Cortex of kidney (tissue), 1 donor: ENCODE measurements at regions not wholly inside any gene's neighbourhood (a gene's known extent, or its start where the extent isn't known, plus 50 kb on each side); places are given as distances from the start of the nearest gene placed in this dataset.
"Not testable (repeated sequence)": the region's sequence is repeated elsewhere in the genome, so short reads cannot be mapped to it uniquely, and the experiment has no call there.

Experiments used
- DNase-seq: peaks from one replicate; lab custom pipeline; 2025; lab: John Stamatoyannopoulos, UW

DNA sequence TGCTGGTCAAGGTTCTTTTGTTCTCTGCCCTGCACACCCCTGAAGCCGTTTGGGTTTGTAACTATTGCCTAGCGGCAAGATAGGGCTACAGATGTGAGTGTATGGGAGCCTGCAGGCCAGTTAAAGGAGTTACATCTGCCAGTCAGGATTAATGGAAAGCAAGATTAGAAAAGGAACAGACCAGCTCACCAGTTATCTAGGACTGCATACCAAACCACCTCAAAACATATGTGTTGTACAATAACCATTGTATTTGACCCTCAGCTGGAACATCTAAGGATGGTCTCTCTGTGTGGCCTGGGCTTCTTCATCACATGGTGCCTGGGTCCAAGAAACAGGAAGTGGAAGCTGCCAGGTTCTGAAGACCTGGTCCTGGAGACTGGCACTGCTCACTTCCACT is 52.5 kb upstream of the FBXO28 start:
- no peak for DNase-seq

DNA sequence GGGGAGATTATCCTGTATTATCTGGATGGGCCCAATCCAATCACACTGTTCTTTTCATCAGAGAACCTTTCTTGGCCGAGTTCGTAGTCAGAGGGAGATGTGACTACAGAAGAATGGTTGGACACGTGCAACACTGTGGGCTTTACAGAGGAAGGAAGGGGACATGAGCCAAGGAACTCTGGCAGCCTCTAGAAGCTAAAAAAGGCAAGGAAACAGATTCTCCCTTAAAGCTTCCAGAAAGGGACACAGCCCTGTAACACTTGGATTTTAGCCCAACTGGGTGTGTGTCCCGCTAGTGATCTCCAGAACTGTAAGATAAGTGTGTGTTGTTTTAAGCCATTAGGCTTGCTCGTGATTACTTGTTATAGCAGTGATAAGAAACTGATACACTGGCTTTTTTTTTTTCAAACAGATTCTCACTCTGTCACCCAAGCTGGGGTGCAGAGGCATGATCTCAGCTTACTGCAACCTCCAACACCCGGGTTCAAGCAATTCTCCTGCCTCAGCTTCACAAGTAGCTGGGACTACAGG is 53.9 kb upstream of the FBXO28 start:
- DNase-seq: no peak

DNA sequence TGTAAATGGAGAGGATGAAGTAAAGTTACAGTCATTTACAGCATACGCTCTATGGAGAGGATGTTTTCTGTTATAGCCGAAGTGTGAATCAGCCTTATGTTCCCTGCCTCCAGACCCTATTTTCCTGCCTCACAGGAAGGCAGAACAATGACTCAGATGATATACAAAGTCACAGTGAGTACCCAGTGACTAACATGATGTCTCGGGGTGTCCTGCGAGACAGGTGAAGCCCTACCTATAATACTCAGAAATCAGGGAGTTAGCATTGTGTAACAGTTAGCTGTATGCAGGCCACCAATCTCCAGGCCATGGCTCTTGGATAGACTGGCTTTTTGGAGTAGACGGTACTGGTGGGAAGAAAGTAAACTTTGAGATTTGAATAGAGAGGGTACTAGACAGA is 55.6 kb upstream of the FBXO28 start:
- DNase-seq: no peak

DNA sequence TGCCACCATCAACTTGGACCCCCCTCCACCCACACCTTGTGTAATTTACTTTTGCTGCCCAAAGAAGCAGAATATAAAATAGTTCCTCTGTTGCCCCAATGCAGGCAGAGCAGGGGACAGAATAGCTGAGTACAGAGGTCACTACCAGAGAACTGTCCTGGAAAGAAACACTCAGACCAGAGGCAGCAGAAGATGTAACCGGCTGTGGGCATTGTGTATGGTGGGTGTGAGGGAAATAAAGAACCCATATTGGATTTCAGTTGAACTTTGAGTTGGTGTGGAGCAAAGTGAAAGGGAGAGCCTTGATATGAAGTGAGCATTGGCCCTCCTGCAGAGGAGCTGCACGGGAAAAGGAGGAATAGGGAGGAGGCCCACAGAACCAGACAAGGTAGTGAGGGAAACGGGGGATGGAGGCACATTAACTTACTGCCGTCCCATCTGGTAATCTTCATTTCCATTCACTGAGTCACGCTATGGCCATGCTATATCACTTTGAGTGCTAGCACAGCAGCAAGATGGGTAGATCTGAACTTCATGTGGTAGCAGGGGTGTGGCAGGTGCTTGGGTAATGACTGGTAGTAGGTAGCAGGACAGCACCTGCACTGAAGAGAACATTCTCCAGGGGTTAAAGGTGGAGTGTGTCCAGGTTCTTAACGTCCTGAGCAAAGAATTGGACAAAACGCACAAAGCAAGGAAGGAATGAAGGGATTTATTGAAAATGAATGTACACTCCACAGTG is 56.3 kb upstream of the FBXO28 start:
- DNase-seq: no peak

DNA sequence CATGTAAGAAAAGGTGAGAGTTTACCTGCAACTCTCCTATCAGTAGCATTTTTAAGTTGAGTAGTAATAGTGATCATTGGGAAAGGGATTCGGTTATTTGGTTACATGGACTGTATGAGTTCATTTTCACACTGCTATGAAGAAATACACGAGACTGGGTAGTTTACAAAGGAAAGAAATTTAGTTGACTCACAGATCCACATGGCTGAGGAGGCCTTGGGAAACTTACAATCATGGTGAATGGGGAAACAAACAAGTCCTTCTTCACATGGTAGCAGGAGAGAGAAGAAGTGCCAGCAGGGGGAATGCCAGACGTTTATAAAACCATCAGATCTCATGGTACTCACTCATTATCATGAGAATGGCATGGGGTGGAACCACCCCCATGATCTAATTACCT is 59.3 kb upstream of the FBXO28 start:
- no peak for DNase-seq

DNA sequence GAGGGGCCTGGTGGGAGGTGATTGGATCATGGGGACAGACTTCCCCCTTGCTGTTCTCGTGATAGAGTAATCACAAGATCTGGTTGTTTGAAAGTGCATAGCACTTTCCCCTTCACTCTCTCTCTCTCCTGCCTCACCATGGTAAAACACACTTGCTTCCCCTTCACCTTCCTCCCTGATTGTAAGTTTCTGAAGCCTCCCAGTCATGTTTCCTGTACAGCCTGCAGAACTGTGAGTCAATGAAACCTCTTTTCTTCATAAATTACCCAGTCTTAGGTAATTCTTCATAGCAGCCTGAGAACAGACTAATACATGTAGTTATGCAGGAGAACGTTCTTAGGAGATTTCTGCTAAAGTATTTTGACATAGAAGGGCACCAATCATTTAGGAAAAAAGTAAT is 59.9 kb upstream of the FBXO28 start:
- no peak for DNase-seq

DNA sequence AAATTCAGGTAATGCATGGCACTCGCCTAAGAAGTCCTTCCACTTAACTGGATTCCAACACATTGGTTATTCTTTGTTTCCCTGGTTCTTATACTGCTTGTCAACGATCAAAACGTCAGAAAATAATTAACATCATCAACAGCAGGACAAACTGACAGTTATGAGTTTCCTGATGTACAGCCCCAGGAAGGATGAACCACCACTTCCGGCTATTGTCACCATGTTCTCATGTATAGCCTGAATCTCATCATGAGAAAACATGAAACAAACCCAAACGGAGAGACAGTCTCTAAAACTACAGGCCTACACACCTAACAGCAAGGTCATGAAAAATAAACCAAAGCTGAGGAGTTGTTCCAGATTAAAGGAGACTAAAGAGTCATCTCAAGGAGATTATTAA is 60.5 kb upstream of the FBXO28 start:
- no peak for DNase-seq

DNA sequence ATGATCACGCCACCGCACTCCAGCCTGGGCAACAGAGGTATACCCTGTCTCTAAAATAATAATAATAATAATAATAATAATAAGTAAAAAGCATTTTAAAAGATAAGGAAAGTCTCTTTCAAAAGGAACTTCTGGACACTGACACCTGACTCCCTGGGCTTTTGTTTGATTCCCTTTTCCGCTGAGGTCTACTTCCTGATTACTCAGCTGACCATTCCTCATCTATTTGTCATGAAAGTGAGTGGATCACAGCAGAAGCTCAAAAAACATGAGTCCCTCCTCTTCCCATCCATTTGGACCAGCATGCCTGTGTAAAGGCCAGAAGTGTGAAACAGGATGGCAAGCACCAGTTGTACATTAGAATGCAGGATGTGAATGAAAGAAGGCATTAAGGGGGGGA is 61.1 kb upstream of the FBXO28 start:
- DNase-seq: no peak

DNA sequence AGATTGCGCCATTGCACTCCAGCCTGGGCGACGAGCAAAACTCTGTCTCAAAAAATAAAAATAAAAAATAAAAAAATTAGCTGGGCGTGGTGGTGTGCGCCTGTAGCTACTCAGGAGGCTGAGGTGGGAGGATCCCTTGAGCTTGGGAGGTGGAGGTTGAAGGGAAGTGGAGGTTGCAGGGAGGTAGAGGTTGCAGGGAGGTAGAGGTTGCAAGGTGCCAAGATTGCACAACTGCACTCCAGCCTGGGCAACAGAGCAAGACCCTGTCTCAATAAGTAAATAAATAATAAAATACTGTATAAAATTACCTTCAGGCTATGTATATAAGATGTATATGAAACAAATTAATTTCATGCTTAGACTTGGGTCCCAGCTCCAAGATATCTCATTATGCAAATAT is 62.1 kb upstream of the FBXO28 start:
- DNase-seq: not testable (repeated sequence)

DNA sequence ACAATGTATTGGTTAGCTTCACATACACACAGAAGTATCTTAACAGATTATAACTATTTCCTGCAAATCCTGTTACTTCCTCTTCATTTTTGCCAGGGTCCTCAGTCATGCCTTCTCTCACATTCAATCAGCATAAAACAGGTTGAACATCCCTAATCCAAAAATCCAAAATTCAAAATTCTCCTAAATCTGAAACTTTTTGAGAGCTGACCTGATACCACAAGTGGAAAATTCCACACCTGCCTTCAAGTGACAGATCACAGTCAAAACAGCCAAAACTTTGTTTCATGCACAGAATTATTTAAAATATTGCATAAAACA is 62.9 kb upstream of the FBXO28 start:
- DNase-seq: no peak

DNA sequence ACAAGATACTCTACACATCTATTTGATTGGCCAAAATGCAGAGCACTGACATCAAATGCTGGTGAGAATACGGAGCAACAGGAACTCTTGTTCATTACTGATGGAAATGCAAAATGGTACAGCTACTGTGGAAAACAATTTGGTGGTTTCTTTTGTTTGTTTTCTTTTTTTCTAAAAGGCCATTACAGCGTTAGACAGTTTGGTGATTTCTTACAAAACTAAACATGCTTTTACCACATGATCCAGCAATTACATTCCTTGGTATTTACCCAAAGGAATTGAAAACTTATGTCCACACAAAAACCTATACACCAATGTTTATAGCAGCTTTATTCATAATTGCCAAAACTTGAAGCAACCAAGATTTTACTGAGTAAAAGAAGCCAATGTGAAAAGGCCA is 66.4 kb upstream of the FBXO28 start:
- no peak for DNase-seq

DNA sequence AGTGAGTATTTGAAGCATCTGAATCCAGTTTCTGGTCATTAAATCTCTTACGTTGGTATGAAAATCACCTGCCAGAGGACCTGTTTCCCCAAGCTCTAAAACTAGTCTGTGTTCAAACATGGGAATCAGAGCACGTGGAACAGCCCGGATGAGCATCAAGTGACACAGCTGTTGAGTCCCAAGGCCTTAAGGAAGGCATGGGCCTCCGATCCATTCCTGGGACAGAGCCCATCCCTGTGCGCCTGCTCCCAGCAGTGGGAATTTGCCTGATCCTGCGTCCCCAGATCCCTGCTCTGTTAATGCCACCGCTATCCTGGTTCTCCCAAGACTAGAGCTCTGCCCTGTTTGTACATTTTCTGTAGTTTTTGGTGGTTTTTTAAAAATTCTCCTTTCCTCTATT is 68.4 kb upstream of the FBXO28 start:
- no peak for DNase-seq

DNA sequence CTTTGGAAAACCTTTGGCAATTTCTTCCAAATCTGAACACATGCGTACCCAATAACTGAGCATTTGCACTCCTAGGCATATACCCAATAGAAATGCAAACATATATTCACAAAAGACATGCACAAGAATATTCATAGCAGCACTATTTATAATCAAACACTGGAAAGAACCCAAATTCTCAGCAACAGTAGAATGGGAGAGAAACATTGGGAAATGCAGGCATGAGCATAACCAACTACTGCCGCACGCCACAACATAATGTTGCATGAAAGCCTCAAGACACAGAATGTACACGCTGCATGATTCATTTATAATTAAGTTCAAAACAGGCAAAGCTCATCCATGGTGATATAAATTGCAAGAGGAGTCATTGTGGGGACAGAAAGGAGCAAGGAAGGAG is 69.5 kb upstream of the FBXO28 start:
- no peak for DNase-seq

DNA sequence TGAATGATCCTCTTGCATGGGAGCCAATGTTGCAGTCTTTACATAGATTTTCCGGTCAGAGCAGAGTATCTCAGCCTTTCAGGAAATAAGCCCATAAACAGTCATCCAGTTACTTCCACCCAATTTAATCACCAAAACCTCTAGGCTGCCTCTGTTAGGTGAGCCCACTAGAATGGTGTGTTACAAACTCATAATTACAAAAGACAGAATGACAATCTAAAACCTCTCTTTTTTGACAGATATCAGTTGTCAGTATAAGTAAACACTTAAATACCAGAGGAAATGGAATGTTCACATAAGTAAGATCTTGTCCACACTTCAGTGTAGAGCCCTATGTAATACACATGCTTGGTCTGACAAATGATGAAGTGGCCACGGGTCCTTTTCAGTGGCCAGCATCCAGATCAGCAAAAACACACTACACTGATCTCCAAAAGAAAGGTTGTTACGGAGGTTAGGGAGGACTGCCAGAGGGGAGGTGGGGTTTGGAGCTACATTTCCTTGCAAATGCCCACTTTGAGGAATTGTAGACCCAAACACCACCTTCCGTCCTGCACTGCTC is 71.3 kb upstream of the FBXO28 start:
- no peak for DNase-seq

DNA sequence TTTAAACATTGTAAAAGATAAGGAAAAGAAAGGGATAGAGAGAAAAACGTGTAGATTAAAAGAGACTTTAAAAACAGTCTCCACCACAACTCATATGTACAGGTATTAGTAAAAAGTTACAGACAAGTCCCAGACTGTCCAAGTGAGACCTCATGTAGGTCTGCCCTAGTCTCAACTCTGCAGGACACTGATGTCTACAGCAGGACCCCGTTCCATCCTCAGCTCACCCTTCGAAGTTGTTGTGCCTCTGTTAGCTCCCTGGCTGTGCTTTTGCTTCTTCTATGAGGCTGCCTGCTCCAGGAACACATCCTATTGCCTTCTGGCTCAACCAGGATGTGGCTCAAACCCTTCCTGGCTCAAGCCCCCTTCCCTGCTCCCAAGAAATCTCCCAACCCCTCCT is 72.9 kb upstream of the FBXO28 start:
- no peak for DNase-seq

DNA sequence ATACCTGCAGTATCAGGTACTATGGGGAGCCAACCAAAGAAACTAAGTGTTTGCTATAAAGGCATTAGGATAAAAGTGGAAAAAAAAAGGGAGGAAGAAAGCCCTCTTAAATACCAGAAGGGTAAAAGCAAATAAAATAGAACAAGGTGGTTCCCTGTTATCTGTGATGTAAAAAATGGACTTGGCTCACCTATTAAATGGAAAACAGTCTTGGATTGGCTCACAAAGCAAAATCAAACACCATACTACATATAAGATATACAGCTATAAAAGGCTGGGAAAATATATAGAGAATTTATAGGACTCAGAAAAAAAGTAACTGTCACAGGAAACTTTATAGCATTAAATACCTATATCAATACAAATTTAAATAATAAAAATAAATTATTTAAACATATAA is 73.5 kb upstream of the FBXO28 start:
- DNase-seq: not testable (repeated sequence)

DNA sequence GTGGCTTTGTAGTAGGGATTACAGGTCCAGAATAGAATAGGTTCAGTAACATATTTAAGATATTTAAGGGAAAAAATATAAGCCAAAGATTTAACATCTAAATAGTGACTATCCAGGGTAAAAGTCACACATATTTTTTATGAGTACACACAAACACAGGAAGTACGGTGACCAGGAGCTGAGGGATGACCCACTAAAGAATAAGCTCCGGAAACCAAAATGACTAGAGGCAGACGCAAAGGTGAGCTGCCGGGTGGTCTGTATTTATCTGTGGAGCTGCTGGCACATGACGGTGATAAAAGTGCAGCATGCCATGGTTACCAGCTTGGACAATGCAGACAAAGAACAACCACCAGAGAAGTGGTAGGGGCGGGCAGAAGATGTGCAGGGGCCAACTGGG is 73.9 kb upstream of the FBXO28 start:
- DNase-seq: not testable (repeated sequence)

DNA sequence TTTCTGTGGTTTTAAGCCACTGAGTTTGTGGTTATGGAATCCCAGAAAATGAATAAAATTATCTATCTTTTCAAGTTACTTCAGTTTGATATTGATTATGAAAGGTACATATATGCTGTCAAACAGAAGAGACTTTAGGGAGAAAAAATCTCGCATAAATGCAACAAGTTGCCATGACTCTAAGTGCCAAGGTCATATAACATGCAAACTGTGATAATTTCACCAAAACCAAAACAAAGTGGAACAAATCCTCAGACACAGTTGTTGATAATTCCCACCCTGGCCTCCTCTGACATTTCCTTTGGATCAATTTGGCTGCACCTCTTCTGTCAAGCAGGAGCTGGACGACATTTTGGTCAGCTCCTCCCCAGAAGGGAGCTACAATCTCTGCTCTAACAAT is 75.1 kb upstream of the FBXO28 start:
- not testable (repeated sequence) for DNase-seq

DNA sequence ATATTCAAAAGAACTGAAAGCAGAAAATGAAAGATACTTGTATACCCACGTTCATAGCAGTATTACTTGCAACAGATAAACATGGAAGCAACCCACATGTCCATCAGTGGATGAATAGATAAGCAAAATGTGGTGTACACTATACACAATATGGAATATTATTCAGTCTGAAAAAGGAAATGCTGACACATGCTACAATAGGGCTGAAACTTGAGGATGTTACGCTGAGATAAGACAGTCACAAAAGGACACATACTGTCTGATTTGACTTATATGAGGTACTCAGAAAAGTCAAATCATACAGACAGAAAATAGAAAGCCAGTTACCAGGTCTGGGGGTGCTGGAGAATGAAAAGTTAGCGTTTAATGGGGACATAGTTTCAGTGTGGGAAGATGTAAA is 76.5 kb upstream of the FBXO28 start:
- DNase-seq: not testable (repeated sequence)

DNA sequence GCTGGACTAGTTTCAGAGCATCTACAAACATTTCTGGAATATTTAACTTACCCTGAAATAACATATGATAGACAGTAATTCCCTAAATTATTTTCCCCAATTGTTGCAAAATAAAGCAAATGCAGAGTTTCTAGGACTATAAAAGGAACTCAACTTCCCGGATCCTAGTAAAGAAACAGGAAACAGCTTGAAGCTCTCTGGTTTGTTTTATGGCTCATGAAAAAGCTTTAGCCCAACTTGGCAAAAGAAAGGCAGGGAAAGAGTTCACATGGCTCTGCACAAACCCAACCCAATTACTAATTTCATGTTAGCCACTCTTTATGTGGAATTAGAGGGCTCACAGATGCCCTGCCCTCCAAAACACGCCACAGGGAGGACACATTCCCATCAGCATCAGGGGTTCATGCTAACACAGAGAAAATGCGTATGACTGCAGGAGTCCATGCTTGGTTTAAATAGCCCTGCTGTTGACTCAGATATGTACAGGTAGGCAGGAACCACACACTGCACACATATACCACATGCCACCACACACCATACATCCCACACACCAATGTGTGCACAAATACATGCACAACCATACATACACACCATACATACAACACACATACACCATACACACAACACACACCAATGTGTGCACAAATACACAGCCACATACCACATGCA is 81.2 kb upstream of the FBXO28 start:
- DNase-seq: not testable (repeated sequence)

DNA sequence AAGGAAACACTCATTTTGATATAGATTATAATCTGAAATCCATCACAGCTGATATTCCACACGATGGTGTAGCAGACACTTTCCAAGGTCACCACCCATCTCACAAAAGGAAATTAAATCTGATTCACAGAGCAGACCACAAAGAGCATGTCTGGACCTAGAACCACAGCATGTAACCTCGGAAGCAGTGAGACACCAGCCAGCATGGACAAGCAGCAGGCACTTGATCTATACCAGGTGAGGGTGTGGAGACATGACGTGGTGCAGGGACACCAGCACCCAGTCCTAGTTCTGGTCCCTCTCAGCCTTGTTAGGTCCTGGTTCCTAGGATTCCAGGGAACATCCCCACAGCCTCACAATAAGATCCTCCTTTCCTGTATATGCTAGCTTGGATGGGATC is 81.9 kb upstream of the FBXO28 start:
- DNase-seq: not testable (repeated sequence)

DNA sequence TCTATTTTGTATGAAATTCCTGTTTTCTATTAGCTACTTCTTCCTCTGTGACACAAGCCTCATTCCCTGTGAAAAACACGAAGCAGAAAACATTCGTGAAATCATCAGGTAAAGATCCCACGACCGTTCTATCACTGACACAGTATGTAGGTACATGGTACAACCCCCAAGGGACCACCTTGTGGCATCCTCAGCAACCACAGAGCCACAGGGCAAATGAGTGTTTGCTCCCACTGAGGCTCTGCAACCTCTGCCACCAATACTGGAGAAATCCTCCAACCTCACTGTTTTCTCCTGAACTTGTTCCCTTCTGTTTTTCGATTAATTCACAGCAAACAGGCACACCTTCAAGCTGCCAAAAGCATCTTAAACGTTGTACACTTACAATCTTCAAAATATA is 83.7 kb upstream of the FBXO28 start:
- not testable (repeated sequence) for DNase-seq

DNA sequence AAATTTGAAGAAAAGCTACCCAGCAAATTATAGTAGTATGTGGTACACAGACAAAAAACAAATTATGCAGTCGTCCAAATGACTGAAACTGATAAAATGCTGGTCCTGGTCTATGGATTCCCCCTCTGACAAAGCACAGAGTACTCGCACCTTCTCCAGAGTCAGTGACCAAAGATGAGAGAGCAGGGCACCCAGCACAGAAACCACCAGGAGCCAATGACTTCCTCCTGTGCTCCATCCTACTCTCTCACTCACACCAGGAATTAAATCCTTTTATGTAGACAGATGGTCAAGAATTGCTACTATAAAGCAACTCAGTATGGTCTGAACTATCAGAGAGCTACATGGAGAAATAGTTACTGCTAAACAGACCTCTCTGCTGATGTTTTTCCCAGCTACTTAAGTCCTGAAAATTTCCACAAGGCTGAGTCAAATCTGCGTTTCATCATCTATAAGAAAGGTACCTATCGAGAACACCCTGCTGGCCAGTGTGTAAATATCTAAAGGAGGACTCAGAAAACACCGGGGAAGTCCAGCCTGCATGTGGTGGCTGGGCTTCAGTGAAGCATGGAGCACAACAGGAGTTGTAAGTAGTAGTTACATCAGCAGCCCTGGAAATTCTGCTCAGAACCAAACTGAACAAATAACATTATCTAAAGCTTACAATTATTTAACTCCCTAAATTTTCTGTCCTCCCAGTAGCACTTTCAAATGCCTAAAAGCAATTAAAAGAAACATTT is 84.5 kb upstream of the FBXO28 start:
- not testable (repeated sequence) for DNase-seq
